ENCODE measurements at regions not wholly inside any gene's neighbourhood (a gene's known extent, or its start where the extent isn't known, plus 50 kb on each side); places are given as distances from the start of the nearest gene placed in this dataset.

- 40 to 66% (median 46%) methylated on average over 8 of the region's 8 CpGs for WGBS, 3 donors
- no peaks in the 10 kb centered on the region for H3K9me3 ChIP-seq (ENCODE audit: control insufficient read depth in 2 of 2, insufficient read depth in 1 of 2, low read depth in 1 of 2, low read length in 1 of 2)
- H3K4me3 ChIP-seq (ENCODE audit: low read depth in 1 of 3, low read length in 3 of 3) = no peak overlapping the region
- no peaks in the 10 kb centered on the region for H3K36me3 ChIP-seq (ENCODE audit: control insufficient read depth in 3 of 3, insufficient read depth in 2 of 3, low read depth in 1 of 3, low read length in 3 of 3)
- H3K27me3 ChIP-seq (ENCODE audit: control insufficient read depth in 3 of 3, insufficient read depth in 3 of 3, low read length in 3 of 3) = no peaks in the 10 kb centered on the region
- FAIRE-seq (no peak), DNase-seq (peak in 1 of 2 donors; percentile 13)
- H3K27ac ChIP-seq (ENCODE audit: low read depth in 1 of 3, low read length in 2 of 3) = no peak overlapping the region
- peaks cover 0 to 15% (median 0%) of the 10 kb centered on the region in 3 donors for H3K4me1 ChIP-seq (ENCODE audit: control insufficient read depth in 3 of 3, insufficient read depth in 2 of 3, low read depth in 1 of 3, low read length in 2 of 3)
Observed at GRCh38 chr21:39036581-39036980, 146.7 kb downstream of the PSMG1 start.

- H3K27me3 ChIP-seq (ENCODE audit: control insufficient read depth in 3 of 3, insufficient read depth in 3 of 3, low read length in 3 of 3) = no peaks in the 10 kb centered on the region
- FAIRE-seq = no peak
- H3K4me1 ChIP-seq (ENCODE audit: control insufficient read depth in 3 of 3, insufficient read depth in 2 of 3, low read depth in 1 of 3, low read length in 2 of 3) = peaks cover 0 to 15% (median 0%) of the 10 kb centered on the region in 3 donors
- no peak for DNase-seq
- no peaks in the 10 kb centered on the region for H3K9me3 ChIP-seq (ENCODE audit: control insufficient read depth in 2 of 2, insufficient read depth in 1 of 2, low read depth in 1 of 2, low read length in 1 of 2)
- peak overlapping the region in 2 of 3 donors; percentile 75 to 77 for H3K27ac ChIP-seq (ENCODE audit: low read depth in 1 of 3, low read length in 2 of 3)
- no peaks in the 10 kb centered on the region for H3K36me3 ChIP-seq (ENCODE audit: control insufficient read depth in 3 of 3, insufficient read depth in 2 of 3, low read depth in 1 of 3, low read length in 3 of 3)
- whole genome bisulfite sequencing, 3 donors = 47 to 77% (median 57%) methylated on average over 12 of the region's 12 CpGs
- H3K4me3 ChIP-seq (ENCODE audit: low read depth in 1 of 3, low read length in 3 of 3) = no peak overlapping the region
Observed at GRCh38 chr21:39034590-39035536, 148.4 kb downstream of the PSMG1 start.

- Histone ChIP-seq H3K9me3 (ENCODE audit: control insufficient read depth in 2 of 2, insufficient read depth in 1 of 2, low read depth in 1 of 2, low read length in 1 of 2) (no peaks in the 10 kb centered on the region), H3K27me3 (ENCODE audit: control insufficient read depth in 3 of 3, insufficient read depth in 3 of 3, low read length in 3 of 3) (no peaks in the 10 kb centered on the region), H3K27ac (ENCODE audit: low read depth in 1 of 3, low read length in 2 of 3) (peak overlapping the region; percentile 22 to 77 (median 75)), H3K4me1 (ENCODE audit: control insufficient read depth in 3 of 3, insufficient read depth in 2 of 3, low read depth in 1 of 3, low read length in 2 of 3) (peaks cover 0 to 15% (median 0%) of the 10 kb centered on the region in 3 donors), H3K36me3 (ENCODE audit: control insufficient read depth in 3 of 3, insufficient read depth in 2 of 3, low read depth in 1 of 3, low read length in 3 of 3) (no peaks in the 10 kb centered on the region), H3K4me3 (ENCODE audit: low read depth in 1 of 3, low read length in 3 of 3) (no peak overlapping the region)
- no peak for FAIRE-seq
- 11 to 41% (median 24%) methylated on average over 22 of the region's 22 CpGs for WGBS, 3 donors
- DNase-seq = peak; percentile 91 to 94
Observed at GRCh38 chr21:39033878-39034589, 149.2 kb downstream of the PSMG1 start.

- no peaks in the 10 kb centered on the region for H3K27me3 ChIP-seq (ENCODE audit: control insufficient read depth in 3 of 3, insufficient read depth in 3 of 3, low read length in 3 of 3)
- H3K4me3 ChIP-seq (ENCODE audit: low read depth in 1 of 3, low read length in 3 of 3) = no peak overlapping the region
- H3K4me1 ChIP-seq (ENCODE audit: control insufficient read depth in 3 of 3, insufficient read depth in 2 of 3, low read depth in 1 of 3, low read length in 2 of 3) = peaks cover 0 to 19% (median 0%) of the 10 kb centered on the region in 3 donors
- H3K9me3 ChIP-seq (ENCODE audit: control insufficient read depth in 2 of 2, insufficient read depth in 1 of 2, low read depth in 1 of 2, low read length in 1 of 2) = peaks cover 0 to 8% of the 10 kb centered on the region in 2 donors
- FAIRE-seq = no peak
- H3K36me3 ChIP-seq (ENCODE audit: control insufficient read depth in 3 of 3, insufficient read depth in 2 of 3, low read depth in 1 of 3, low read length in 3 of 3) = no peaks in the 10 kb centered on the region
- WGBS, 3 donors = 74 to 91% (median 83%) methylated on average over 14 of the region's 14 CpGs
- no peak for DNase-seq
- no peak overlapping the region for H3K27ac ChIP-seq (ENCODE audit: low read depth in 1 of 3, low read length in 2 of 3)
Observed at GRCh38 chr21:39029900-39030884, 153.1 kb downstream of the PSMG1 start.

GRCh38 chr21:39029086-39029755 is 154.0 kb downstream of the PSMG1 start:
- DNase-seq (no peak), FAIRE-seq (no peak)
- H3K27me3 ChIP-seq (ENCODE audit: control insufficient read depth in 3 of 3, insufficient read depth in 3 of 3, low read length in 3 of 3) = no peaks in the 10 kb centered on the region
- H3K9me3 ChIP-seq (ENCODE audit: control insufficient read depth in 2 of 2, insufficient read depth in 1 of 2, low read depth in 1 of 2, low read length in 1 of 2) = peaks cover 0 to 12% of the 10 kb centered on the region in 2 donors
- H3K4me3 ChIP-seq (ENCODE audit: low read depth in 1 of 3, low read length in 3 of 3) = no peak overlapping the region
- H3K36me3 ChIP-seq (ENCODE audit: control insufficient read depth in 3 of 3, insufficient read depth in 2 of 3, low read depth in 1 of 3, low read length in 3 of 3) = no peaks in the 10 kb centered on the region
- peaks cover 0 to 11% (median 0%) of the 10 kb centered on the region in 3 donors for H3K4me1 ChIP-seq (ENCODE audit: control insufficient read depth in 3 of 3, insufficient read depth in 2 of 3, low read depth in 1 of 3, low read length in 2 of 3)
- WGBS, 3 donors = 64 to 79% (median 72%) methylated on average over 7 of the region's 7 CpGs
- H3K27ac ChIP-seq (ENCODE audit: low read depth in 1 of 3, low read length in 2 of 3) = peak overlapping the region in 1 of 3 donors; percentile 52

GRCh38 chr21:39025198-39025597 is 158.1 kb downstream of the PSMG1 start:
- DNase-seq (no peak), FAIRE-seq (no peak)
- Histone ChIP-seq H3K27ac (ENCODE audit: low read depth in 1 of 3, low read length in 2 of 3) (no peak overlapping the region), H3K27me3 (ENCODE audit: control insufficient read depth in 3 of 3, insufficient read depth in 3 of 3, low read length in 3 of 3) (no peaks in the 10 kb centered on the region), H3K4me3 (ENCODE audit: low read depth in 1 of 3, low read length in 3 of 3) (no peak overlapping the region), H3K4me1 (ENCODE audit: control insufficient read depth in 3 of 3, insufficient read depth in 2 of 3, low read depth in 1 of 3, low read length in 2 of 3) (peaks cover 0 to 17% (median 12%) of the 10 kb centered on the region in 3 donors), H3K36me3 (ENCODE audit: control insufficient read depth in 3 of 3, insufficient read depth in 2 of 3, low read depth in 1 of 3, low read length in 3 of 3) (no peaks in the 10 kb centered on the region), H3K9me3 (ENCODE audit: control insufficient read depth in 2 of 2, insufficient read depth in 1 of 2, low read depth in 1 of 2, low read length in 1 of 2) (peaks cover 0 to 12% of the 10 kb centered on the region in 2 donors)
- WGBS, 3 donors = 79 to 91% (median 89%) methylated on average over 5 of the region's 5 CpGs

GRCh38 chr21:39024538-39024937 is 158.7 kb downstream of the PSMG1 start:
- Histone ChIP-seq H3K36me3 (ENCODE audit: control insufficient read depth in 3 of 3, insufficient read depth in 2 of 3, low read depth in 1 of 3, low read length in 3 of 3) (no peaks in the 10 kb centered on the region), H3K4me1 (ENCODE audit: control insufficient read depth in 3 of 3, insufficient read depth in 2 of 3, low read depth in 1 of 3, low read length in 2 of 3) (peaks cover 0 to 17% (median 12%) of the 10 kb centered on the region in 3 donors), H3K27ac (ENCODE audit: low read depth in 1 of 3, low read length in 2 of 3) (no peak overlapping the region), H3K27me3 (ENCODE audit: control insufficient read depth in 3 of 3, insufficient read depth in 3 of 3, low read length in 3 of 3) (no peaks in the 10 kb centered on the region), H3K9me3 (ENCODE audit: control insufficient read depth in 2 of 2, insufficient read depth in 1 of 2, low read depth in 1 of 2, low read length in 1 of 2) (peaks cover 0 to 12% of the 10 kb centered on the region in 2 donors), H3K4me3 (ENCODE audit: low read depth in 1 of 3, low read length in 3 of 3) (no peak overlapping the region)
- no peak for FAIRE-seq
- no peak for DNase-seq
- 89 to 99% (median 95%) methylated on average over 2 of the region's 2 CpGs for WGBS, 3 donors

Data from small intestine (tissue), 7 donors.